Common myeloid progenitor, CD34-positive (primary cell): ENCODE measurements at regions not wholly inside any gene's neighbourhood (a gene's known extent, or its start where the extent isn't known, plus 50 kb on each side); places are given as distances from the start of the nearest gene placed in this dataset.

Source experiments
- CTCF ChIA-PET: fragments of 350-600 bp; sonication (Branson Sonifier 250); formaldehyde crosslinking; loops from one replicate; lab custom pipeline; 2021; ENCODE audit warnings: antibody characterized with exemption; lab: Charles Lee
- POLR2A ChIA-PET: fragments of 350-600 bp; sonication (Branson Sonifier 250); formaldehyde crosslinking; loops from one replicate; lab custom pipeline; 2021; ENCODE audit warnings: antibody characterized with exemption; lab: Charles Lee
- DNase-seq, 3 donors: peaks; one replicate each; pipeline versions ENCODE4 v3.0.0 to v3.0.0-alpha.2; 2013
- H3K27ac ChIP-seq, 2 experiments: 1 replicate in 1 of 2; 2 replicates in 1 of 2; pipeline ENCODE4 v1.7.0; 2013; ENCODE audit warnings: inconsistent platforms in 2 of 2, low read length in 2 of 2, mild to moderate bottlenecking in 2 of 2, low read depth in 1 of 2, moderate library complexity in 1 of 2; ENCODE audit not compliant: severe bottlenecking in 2 of 2, insufficient read depth in 1 of 2, poor library complexity in 1 of 2
- H3K27me3 ChIP-seq, 5 experiments: replicated peaks in 2 of 5; 1 replicate in 3 of 5; 2 replicates in 2 of 5; pipeline versions ENCODE4 v1.6.1 to v1.7.0; 2013; ENCODE audit warnings: low read length in 4 of 5, mild to moderate bottlenecking in 2 of 5, moderate library complexity in 2 of 5, inconsistent platforms in 1 of 5; ENCODE audit not compliant: insufficient read depth in 5 of 5, control insufficient read depth in 4 of 5
- H3K36me3 ChIP-seq, 4 experiments: 1 replicate in 2 of 4; 2 replicates in 2 of 4; pipeline versions ENCODE4 v1.6.1 to v1.7.0; 2013; ENCODE audit warnings: low read length in 3 of 4, control low read depth in 1 of 4, mild to moderate bottlenecking in 1 of 4; ENCODE audit not compliant: control insufficient read depth in 4 of 4, insufficient read depth in 4 of 4
- H3K4me1 ChIP-seq, 4 experiments: 1 replicate in 3 of 4; 2 replicates in 1 of 4; pipeline versions ENCODE4 v1.6.1 to v1.7.1; 2013; ENCODE audit warnings: low read length in 3 of 4, mild to moderate bottlenecking in 3 of 4, control low read depth in 1 of 4, inconsistent platforms in 1 of 4, moderate library complexity in 1 of 4; ENCODE audit not compliant: control insufficient read depth in 4 of 4, insufficient read depth in 4 of 4; ENCODE audit errors: control extremely low read depth in 1 of 4
- H3K4me3 ChIP-seq, 7 experiments: 1 replicate in 4 of 7; 2 replicates in 3 of 7; pipeline versions ENCODE4 v1.5.1 to v1.7.0; 2013; ENCODE audit warnings: mild to moderate bottlenecking in 7 of 7, low read length in 6 of 7, moderate library complexity in 6 of 7, inconsistent platforms in 2 of 7, low read depth in 2 of 7, control low read depth in 1 of 7; ENCODE audit not compliant: insufficient read depth in 4 of 7, control insufficient read depth in 1 of 7; ENCODE audit errors: extremely low read depth in 1 of 7
- H3K9me3 ChIP-seq, 5 experiments: 1 replicate in 4 of 5; 2 replicates in 1 of 5; pipeline versions ENCODE4 v1.6.1 to v1.7.1; 2013; ENCODE audit warnings: low read length in 4 of 5, mild to moderate bottlenecking in 2 of 5, inconsistent platforms in 1 of 5, low read depth in 1 of 5, moderate library complexity in 1 of 5; ENCODE audit not compliant: control insufficient read depth in 4 of 5, insufficient read depth in 2 of 5; ENCODE audit errors: control extremely low read depth in 1 of 5
- whole genome bisulfite sequencing: methylation state at CpG from one replicate; pipeline ENCODE4 v1.1.5; 2013; ENCODE audit not compliant: insufficient coverage; 5-methylcytosine and 5-hydroxymethylcytosine counted together

DNA sequence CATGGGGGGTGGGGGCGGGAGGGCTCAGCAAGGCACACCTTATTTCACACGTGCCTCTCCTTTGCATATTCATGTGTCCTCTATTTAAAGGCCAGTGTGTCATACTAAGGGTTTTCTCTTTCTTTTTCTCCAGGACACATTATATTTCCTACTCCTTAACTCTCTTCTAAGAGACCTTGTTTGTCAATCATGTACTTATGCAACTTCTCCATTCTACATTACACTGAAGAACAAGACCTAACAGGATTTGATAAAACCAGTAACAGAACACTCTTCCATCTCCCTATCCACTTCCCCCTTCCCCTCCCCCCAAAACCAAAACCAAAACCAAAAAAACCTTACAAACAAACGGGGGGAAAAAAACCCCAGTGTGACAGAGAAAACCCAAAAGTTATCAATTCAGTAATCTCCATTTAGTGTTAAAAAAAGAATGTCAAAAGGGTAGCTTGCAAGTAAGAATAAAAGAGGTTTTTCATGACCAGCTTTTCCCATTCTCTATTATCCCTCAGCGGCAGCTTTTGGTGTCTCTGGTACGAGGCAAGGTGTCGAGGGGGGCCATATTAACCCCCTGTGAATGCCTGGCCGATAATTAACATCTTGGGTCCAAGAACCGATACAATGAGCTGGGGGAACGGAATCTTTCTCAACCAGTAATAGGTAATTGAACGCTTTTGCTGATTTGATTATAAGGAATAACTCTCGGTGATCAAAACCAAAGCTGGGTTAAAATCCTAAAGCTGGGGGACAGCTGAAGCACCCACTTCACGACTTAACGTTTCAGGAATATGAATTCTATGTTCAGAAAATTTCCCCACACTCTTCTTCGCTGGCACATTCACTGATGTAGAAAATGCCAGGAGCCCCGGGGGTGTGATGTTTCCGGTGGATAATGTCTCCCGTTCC lies 191.0 kb upstream of the TCF4 start:
- 0% methylated on average over 7 of the region's 17 CpGs for WGBS
- DNase-seq = peak; percentile 63 to 88 (median 88)
- H3K36me3 ChIP-seq = no peaks in the 10 kb centered on the region
- no peaks in the 10 kb centered on the region for H3K9me3 ChIP-seq
- ChIA-PET CTCF (interaction anchor here (1.1 to 1.7 kb wide), 4 partner anchors 364 to 430 kb away, joined by 3 to 5 read pairs (median 4); no protein-coding TSS in a partner anchor), POLR2A (interaction anchor here (0.6 to 0.7 kb wide), 3 partner anchors 408 to 541 kb away, joined by 3 to 4 read pairs (median 4); no protein-coding TSS in a partner anchor)
- peak overlapping the region in 6 of 7 experiments; percentile 63 to 87 (median 78) for H3K4me3 ChIP-seq
- peaks cover 0 to 4% (median 0%) of the 10 kb centered on the region in 5 experiments for H3K27me3 ChIP-seq
- H3K27ac ChIP-seq = no peak overlapping the region
- peaks cover 2 to 26% (median 18%) of the 10 kb centered on the region in 4 experiments for H3K4me1 ChIP-seq

- peaks cover 0 to 4% (median 0%) of the 10 kb centered on the region in 5 experiments for H3K27me3 ChIP-seq
- peaks cover 2 to 26% (median 18%) of the 10 kb centered on the region in 4 experiments for H3K4me1 ChIP-seq
- ChIA-PET POLR2A (interaction anchor here (0.6 kb wide), 1 partner anchor 266 kb away, joined by 3 read pairs; no protein-coding TSS in a partner anchor), CTCF (interaction anchor here (0.7 to 1.5 kb wide), 2 partner anchors 268 to 368 kb away, joined by 3 read pairs; no protein-coding TSS in a partner anchor)
- no peak for DNase-seq
- H3K27ac ChIP-seq = no peak overlapping the region
- 95% methylated on average over 4 of the region's 5 CpGs for WGBS
- no peaks in the 10 kb centered on the region for H3K36me3 ChIP-seq
- no peaks in the 10 kb centered on the region for H3K9me3 ChIP-seq
- H3K4me3 ChIP-seq = no peak overlapping the region
These were observed 189.8 kb upstream of the TCF4 start for GRCh38 chr18:55777666-55778304.

DNA sequence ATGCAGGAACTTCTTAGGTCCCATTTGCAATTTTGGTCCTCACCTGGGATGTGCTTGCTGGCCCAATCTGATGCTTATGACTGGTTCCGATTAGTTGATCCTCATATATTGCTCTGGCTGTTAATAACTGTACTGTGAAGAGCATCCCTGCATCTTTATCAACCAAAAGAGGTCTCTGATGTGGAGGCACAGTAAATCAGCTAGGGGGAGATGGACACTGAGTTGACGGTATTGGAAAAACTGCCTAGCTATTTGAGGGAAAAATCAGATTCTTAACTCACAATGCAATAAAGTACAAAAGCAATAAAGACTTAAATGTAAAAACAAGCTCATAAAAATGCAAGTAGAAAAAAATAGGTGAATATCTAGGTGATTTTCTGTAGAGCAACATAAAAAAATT lies 188.0 kb upstream of the TCF4 start:
- no peak for DNase-seq
- Histone ChIP-seq H3K4me1 (peaks cover 2 to 26% (median 18%) of the 10 kb centered on the region in 4 experiments), H3K9me3 (no peaks in the 10 kb centered on the region), H3K36me3 (no peaks in the 10 kb centered on the region), H3K27me3 (peaks cover 0 to 4% (median 0%) of the 10 kb centered on the region in 5 experiments), H3K4me3 (no peak overlapping the region), H3K27ac (no peak overlapping the region)
- CTCF ChIA-PET = interaction anchor here (1.2 kb wide), 1 partner anchor 488 kb away, joined by 3 read pairs; no protein-coding TSS in a partner anchor
- POLR2A ChIA-PET = interaction anchor here (0.7 kb wide), 1 partner anchor 114 kb away, joined by 4 read pairs; no protein-coding TSS in a partner anchor
- WGBS = 100% methylated on average over 1 of the region's 2 CpGs

DNA sequence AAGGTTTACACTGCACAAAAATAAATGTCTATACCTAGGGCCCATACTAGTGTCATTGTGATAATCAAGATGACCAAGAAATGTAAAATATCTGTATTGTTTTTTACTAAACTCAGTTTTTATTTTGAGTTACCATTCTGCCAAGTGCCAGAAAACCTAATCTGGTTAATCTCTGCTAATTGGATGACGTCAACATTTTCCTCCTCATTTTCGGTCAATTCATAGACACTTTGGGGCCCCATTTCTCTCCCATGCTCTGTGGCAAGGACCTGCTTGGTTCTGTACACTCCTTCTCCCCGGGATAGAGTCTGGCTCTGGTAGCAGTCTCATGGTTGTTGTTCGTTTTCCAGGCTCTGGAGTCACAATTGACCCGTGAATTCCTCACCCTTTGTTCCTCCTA lies 186.5 kb upstream of the TCF4 start:
- no peak overlapping the region for H3K4me3 ChIP-seq

GRCh38 chr18:55768255-55768654 lies 180.3 kb upstream of the TCF4 start:
- DNase-seq = no peak
- Histone ChIP-seq H3K27me3 (no peaks in the 10 kb centered on the region), H3K4me1 (no peaks in the 10 kb centered on the region), H3K27ac (no peak overlapping the region), H3K9me3 (no peaks in the 10 kb centered on the region), H3K4me3 (no peak overlapping the region), H3K36me3 (no peaks in the 10 kb centered on the region)
- WGBS = 97% methylated on average over 5 of the region's 5 CpGs
- CTCF ChIA-PET = no interaction called here
- POLR2A ChIA-PET = no interaction called here

More for the DNA sequence above, 186.5 kb upstream of the TCF4 start:
- Histone ChIP-seq H3K27ac (no peak overlapping the region), H3K36me3 (no peaks in the 10 kb centered on the region), H3K9me3 (no peaks in the 10 kb centered on the region), H3K27me3 (peaks cover 0 to 1% (median 0%) of the 10 kb centered on the region in 5 experiments), H3K4me1 (peaks cover 0 to 15% (median 8%) of the 10 kb centered on the region in 4 experiments)
- DNase-seq = no peak
- POLR2A ChIA-PET = no interaction called here
- WGBS = 97% methylated on average over 5 of the region's 5 CpGs
- CTCF ChIA-PET = no interaction called here

- 97% methylated on average over 5 of the region's 5 CpGs for WGBS
- no peaks in the 10 kb centered on the region for H3K4me1 ChIP-seq
- no peak overlapping the region for H3K4me3 ChIP-seq
- H3K27me3 ChIP-seq = no peaks in the 10 kb centered on the region
- no peak for DNase-seq
- no peaks in the 10 kb centered on the region for H3K36me3 ChIP-seq
- H3K9me3 ChIP-seq = no peaks in the 10 kb centered on the region
- POLR2A ChIA-PET = interaction anchor here (0.7 kb wide), 1 partner anchor 505 kb away, joined by 3 read pairs; no protein-coding TSS in a partner anchor
- H3K27ac ChIP-seq = no peak overlapping the region
- CTCF ChIA-PET = no interaction called here
These were observed 176.4 kb upstream of the TCF4 start for GRCh38 chr18:55764386-55764785.
